Lung (tissue), 11 donors: ENCODE measurements at regions not wholly inside any gene's neighbourhood (a gene's known extent, or its start where the extent isn't known, plus 50 kb on each side); places are given as distances from the start of the nearest gene placed in this dataset.
"Not testable (repeated sequence)": the region's sequence is repeated elsewhere in the genome, so short reads cannot be mapped to it uniquely, and the experiment has no call there.

Experiments used
- ATAC-seq: fragments of 200-7000 bp; cut with Tn5 transposase; one replicate; pipeline ENCODE4 v1.9.1; 2020; ENCODE audit warnings: moderate number of reproducible peaks; ENCODE audit not compliant: insufficient read depth, low FRiP score
- DNase-seq, 3 donors: peaks; one replicate each; pipeline ENCODE4 v3.0.0-alpha.2; 2013 to 2017
- H3K27ac ChIP-seq, 2 donors: one replicate each; pipeline ENCODE4 v1.5.1; 2013; ENCODE audit warnings: mild to moderate bottlenecking in 2 of 2, moderate library complexity in 2 of 2, control low read depth in 1 of 2, inconsistent platforms in 1 of 2, low read depth in 1 of 2, low read length in 1 of 2
- H3K27me3 ChIP-seq, 3 donors: one replicate each; pipeline ENCODE4 v1.5.1; 2013; ENCODE audit warnings: low read length in 2 of 3; ENCODE audit not compliant: control insufficient read depth in 3 of 3, insufficient read depth in 3 of 3
- H3K36me3 ChIP-seq, 4 donors: one replicate each; pipeline ENCODE4 v1.5.1; 2013; ENCODE audit warnings: low read length in 4 of 4, mild to moderate bottlenecking in 1 of 4, moderate library complexity in 1 of 4; ENCODE audit not compliant: control insufficient read depth in 4 of 4, insufficient read depth in 4 of 4
- H3K4me1 ChIP-seq, 5 donors: one replicate each; pipeline ENCODE4 v1.5.1; 2013; ENCODE audit warnings: low read length in 5 of 5, mild to moderate bottlenecking in 2 of 5, moderate library complexity in 1 of 5; ENCODE audit not compliant: control insufficient read depth in 5 of 5, insufficient read depth in 5 of 5
- H3K4me3 ChIP-seq: one replicate; pipeline ENCODE4 v1.5.1; 2013; ENCODE audit warnings: mild to moderate bottlenecking, control low read depth, moderate library complexity
- H3K9ac ChIP-seq, 2 donors: one replicate each; pipeline ENCODE4 v1.5.1; 2013; ENCODE audit warnings: low read length in 2 of 2, control low read depth in 1 of 2; ENCODE audit not compliant: insufficient read depth in 1 of 2
- H3K9me3 ChIP-seq, 4 donors: one replicate each; pipeline ENCODE4 v1.5.1; 2013; ENCODE audit warnings: low read length in 3 of 4, mild to moderate bottlenecking in 1 of 4, moderate library complexity in 1 of 4; ENCODE audit not compliant: control insufficient read depth in 4 of 4, insufficient read depth in 3 of 4
- WGBS, 2 donors: extraction: QIAGEN DNeasy Blood & Tissue Kit; methylation state at CpG; one replicate each; pipeline ENCODE4 v1.1.7; 2013; 5-methylcytosine and 5-hydroxymethylcytosine counted together
- TF ChIP-seq, protein P1 (sequence below): IDR thresholded peaks from 2 replicates; pipeline ENCODE4 v1.5.1; 2012; ENCODE audit warnings: mild to moderate bottlenecking; ENCODE audit errors: control extremely low read depth, extremely low read depth
- donor health status: control.
- donor health status: control.
- donor health status: Bipolar disorder and iron deficiency.
- donor health status: healthy.
- donor health status: DM: yes; HTN: yes; CAD: no.

GRCh38 chr2:196294516-196294909, 123.1 kb upstream of the STK17B start:
- H3K9ac ChIP-seq, result no peak overlapping the region
- no peaks in the 10 kb centered on the region for H3K9me3 ChIP-seq
- TF ChIP-seq, protein P1, sequence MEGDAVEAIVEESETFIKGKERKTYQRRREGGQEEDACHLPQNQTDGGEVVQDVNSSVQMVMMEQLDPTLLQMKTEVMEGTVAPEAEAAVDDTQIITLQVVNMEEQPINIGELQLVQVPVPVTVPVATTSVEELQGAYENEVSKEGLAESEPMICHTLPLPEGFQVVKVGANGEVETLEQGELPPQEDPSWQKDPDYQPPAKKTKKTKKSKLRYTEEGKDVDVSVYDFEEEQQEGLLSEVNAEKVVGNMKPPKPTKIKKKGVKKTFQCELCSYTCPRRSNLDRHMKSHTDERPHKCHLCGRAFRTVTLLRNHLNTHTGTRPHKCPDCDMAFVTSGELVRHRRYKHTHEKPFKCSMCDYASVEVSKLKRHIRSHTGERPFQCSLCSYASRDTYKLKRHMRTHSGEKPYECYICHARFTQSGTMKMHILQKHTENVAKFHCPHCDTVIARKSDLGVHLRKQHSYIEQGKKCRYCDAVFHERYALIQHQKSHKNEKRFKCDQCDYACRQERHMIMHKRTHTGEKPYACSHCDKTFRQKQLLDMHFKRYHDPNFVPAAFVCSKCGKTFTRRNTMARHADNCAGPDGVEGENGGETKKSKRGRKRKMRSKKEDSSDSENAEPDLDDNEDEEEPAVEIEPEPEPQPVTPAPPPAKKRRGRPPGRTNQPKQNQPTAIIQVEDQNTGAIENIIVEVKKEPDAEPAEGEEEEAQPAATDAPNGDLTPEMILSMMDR, result no peak
- no peaks in the 10 kb centered on the region for H3K27me3 ChIP-seq
- H3K4me3 ChIP-seq, result no peak overlapping the region
- ATAC-seq (no peak), DNase-seq (peak in 1 of 3 donors; percentile 15)
- H3K4me1 ChIP-seq, result peaks cover 0 to 14% (median 1%) of the 10 kb centered on the region in 5 donors
- 67 to 72% methylated on average over 1 of the region's 1 CpG for WGBS, 2 donors
- peaks cover 0 to 9% (median 2%) of the 10 kb centered on the region in 4 donors for H3K36me3 ChIP-seq
- peak overlapping the region; percentile 1 to 21 for H3K27ac ChIP-seq

DNA sequence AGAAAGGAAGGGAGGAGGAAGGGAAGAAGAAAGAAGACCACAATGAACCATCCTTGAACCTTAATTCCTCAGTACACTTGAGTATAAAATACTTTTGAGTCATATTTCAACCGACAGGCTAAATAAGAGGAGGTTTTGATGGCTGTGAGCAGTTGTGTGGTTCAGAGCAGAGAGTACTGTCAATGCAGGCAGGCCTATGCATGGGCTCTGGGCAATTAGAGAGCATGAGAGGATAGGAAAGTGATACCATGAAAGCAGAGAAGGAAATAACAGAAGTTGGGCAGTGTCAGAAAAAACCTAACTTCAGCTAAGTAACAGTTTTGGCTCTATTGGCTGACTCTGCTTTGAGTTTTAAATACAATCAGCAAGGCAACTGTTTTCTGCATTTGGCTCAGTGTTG, 123.6 kb upstream of the STK17B start:
- Histone ChIP-seq H3K27ac (no peak overlapping the region), H3K4me3 (no peak overlapping the region), H3K9me3 (no peaks in the 10 kb centered on the region), H3K27me3 (no peaks in the 10 kb centered on the region), H3K36me3 (peaks cover 0 to 9% (median 2%) of the 10 kb centered on the region in 4 donors), H3K9ac (no peak overlapping the region), H3K4me1 (peaks cover 0 to 14% (median 1%) of the 10 kb centered on the region in 5 donors)
- DNase-seq (no peak), ATAC-seq (no peak)
- 86 to 90% methylated on average over 1 of the region's 1 CpG for WGBS, 2 donors
- TF ChIP-seq, protein P1, result no peak

DNA sequence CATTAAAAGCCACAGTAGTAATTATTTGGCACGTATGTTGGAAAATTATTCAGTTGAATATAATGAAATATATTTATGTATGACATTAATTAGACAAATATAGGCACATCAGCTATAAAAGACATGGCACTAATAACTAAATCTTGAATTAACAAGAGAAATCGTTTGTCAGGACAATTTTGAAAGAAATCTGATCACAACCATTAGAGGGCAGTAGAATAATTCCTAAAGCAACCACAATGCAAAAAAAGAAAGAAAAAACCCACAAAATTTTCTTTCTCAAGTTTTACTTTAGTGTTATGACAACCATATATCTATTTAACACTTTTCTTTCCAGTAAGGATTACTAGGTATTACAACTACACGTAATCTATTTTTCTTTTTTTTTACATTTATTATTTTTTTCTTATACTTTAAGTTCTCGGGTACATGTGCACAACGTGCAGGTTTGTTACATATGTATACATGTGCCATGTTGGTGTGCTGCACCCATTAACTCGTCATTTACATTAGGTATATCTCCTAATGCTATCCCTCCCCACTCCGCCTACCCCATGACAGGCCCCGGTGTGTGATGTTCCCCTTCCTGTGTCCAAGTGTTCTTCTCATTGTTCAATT, 126.8 kb upstream of the STK17B start:
- H3K4me3 ChIP-seq, H3K27ac ChIP-seq, ATAC-seq, H3K36me3 ChIP-seq, H3K9ac ChIP-seq, H3K9me3 ChIP-seq, H3K27me3 ChIP-seq: not testable (repeated sequence)
- H3K4me1 ChIP-seq, result peaks cover 0 to 13% (median 0%) of the 10 kb centered on the region in 5 donors
- DNase-seq, result peak in 2 of 3 donors; percentile 41 to 54
- WGBS, 2 donors, result 69 to 70% methylated on average over 8 of the region's 8 CpGs
- TF ChIP-seq, protein P1, result peak; percentile 19
